ENCODE measurements at regions not wholly inside any gene's neighbourhood (a gene's known extent, or its start where the extent isn't known, plus 50 kb on each side); places are given as distances from the start of the nearest gene placed in this dataset.
A peak's percentile ranks its signal among the peaks of the same experiment; 100 is the strongest.

DNA sequence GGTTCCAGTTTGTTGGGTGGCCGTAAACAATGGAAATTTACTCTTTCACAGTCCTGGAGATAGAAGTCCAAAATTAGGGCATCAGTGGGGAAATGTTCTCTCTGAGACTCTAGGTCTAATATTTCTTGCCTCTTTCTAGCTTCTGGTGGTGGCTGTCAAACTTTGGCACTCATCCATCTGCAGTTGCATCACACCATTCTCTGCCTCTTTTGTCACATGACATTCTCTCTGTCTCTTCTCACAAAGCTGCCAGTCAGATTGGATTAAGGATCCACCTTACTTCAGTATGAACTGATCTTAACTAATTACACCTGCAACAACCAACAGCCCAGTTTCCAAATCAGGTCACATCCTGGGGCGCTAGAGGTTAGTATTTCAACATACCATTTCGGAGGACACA is 222.9 kb upstream of the FTMT start:
- Histone ChIP-seq H3K27me3 (no peaks in the 10 kb centered on the region), H3K4me3 (no peak overlapping the region), H3K36me3 (no peaks in the 10 kb centered on the region), H3K4me2 (no peak overlapping the region), H4K20me1 (ENCODE audit: low read depth) (no peaks in the 10 kb centered on the region), H3K4me1 (no peaks in the 10 kb centered on the region), H3K9ac (no peak overlapping the region), H2AFZ (replicated peaks) (no peak overlapping the region), H3K9me3 (ENCODE audit: low read depth) (no peaks in the 10 kb centered on the region), H3K79me2 (ENCODE audit: low read depth) (no peaks in the 10 kb centered on the region), H3K27ac (no peak overlapping the region), H3F3A (ENCODE audit: low read depth) (no peaks in the 10 kb centered on the region)
- TF ChIP-seq, protein P1, sequence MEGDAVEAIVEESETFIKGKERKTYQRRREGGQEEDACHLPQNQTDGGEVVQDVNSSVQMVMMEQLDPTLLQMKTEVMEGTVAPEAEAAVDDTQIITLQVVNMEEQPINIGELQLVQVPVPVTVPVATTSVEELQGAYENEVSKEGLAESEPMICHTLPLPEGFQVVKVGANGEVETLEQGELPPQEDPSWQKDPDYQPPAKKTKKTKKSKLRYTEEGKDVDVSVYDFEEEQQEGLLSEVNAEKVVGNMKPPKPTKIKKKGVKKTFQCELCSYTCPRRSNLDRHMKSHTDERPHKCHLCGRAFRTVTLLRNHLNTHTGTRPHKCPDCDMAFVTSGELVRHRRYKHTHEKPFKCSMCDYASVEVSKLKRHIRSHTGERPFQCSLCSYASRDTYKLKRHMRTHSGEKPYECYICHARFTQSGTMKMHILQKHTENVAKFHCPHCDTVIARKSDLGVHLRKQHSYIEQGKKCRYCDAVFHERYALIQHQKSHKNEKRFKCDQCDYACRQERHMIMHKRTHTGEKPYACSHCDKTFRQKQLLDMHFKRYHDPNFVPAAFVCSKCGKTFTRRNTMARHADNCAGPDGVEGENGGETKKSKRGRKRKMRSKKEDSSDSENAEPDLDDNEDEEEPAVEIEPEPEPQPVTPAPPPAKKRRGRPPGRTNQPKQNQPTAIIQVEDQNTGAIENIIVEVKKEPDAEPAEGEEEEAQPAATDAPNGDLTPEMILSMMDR (IDR thresholded peaks at IDR 0.05): no peak
- TF ChIP-seq EZH2 (IDR thresholded peaks at IDR 0.05): no peak
- TF ChIP-seq EZH2phosphoT487 (IDR thresholded peaks at IDR 0.05): no peak
- H3K27ac Mint-ChIP-seq: no peak overlapping the region
- H3K36me3 Mint-ChIP-seq: no peaks in the 10 kb centered on the region
- no peak for DNase-seq (ENCODE audit: low spot score)
- no peaks in the 10 kb centered on the region for H3K9me3 Mint-ChIP-seq
- H3K4me1 Mint-ChIP-seq: no peaks in the 10 kb centered on the region
- H3K27me3 Mint-ChIP-seq (ENCODE audit: insufficient read depth, low read depth): peaks cover 2% of the 10 kb centered on the region
- H3K4me3 Mint-ChIP-seq: no peak overlapping the region

DNA sequence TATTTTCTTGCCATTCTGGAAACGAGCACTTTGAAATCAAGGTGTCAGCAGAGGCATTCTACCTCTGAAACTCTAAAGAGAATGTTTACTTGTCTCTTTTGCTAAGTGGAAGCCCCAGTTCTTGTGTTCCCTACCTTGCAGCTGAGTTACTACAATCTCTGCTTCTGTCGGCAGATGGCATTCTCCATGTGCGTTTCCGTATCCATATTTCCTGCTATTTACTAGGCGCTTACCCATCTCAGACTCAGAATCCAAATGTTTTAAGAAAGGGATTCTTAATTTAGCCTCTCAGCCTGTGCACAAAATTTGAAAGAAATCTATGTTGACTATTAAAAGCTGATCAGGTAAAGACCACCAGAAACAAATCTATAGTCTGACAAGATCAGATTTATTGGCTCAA is 221.3 kb upstream of the FTMT start:
- Mint-ChIP-seq H3K36me3 (no peaks in the 10 kb centered on the region), H3K27me3 (ENCODE audit: insufficient read depth, low read depth) (peaks cover 2% of the 10 kb centered on the region), H3K4me1 (no peaks in the 10 kb centered on the region), H3K4me3 (no peak overlapping the region), H3K9me3 (no peaks in the 10 kb centered on the region), H3K27ac (no peak overlapping the region)
- Histone ChIP-seq H3K4me3 (no peak overlapping the region), H3K27me3 (no peaks in the 10 kb centered on the region), H3K4me2 (no peak overlapping the region), H3K9me3 (ENCODE audit: low read depth) (no peaks in the 10 kb centered on the region), H3K9ac (no peak overlapping the region), H3K79me2 (ENCODE audit: low read depth) (no peaks in the 10 kb centered on the region), H3K36me3 (no peaks in the 10 kb centered on the region), H4K20me1 (ENCODE audit: low read depth) (no peaks in the 10 kb centered on the region), H2AFZ (replicated peaks) (peak overlapping the region; percentile 52), H3K27ac (no peak overlapping the region), H3F3A (ENCODE audit: low read depth) (no peaks in the 10 kb centered on the region), H3K4me1 (no peaks in the 10 kb centered on the region)
- DNase-seq (ENCODE audit: low spot score): peak; percentile 8
- TF ChIP-seq, protein P1 (IDR thresholded peaks at IDR 0.05): peak; percentile 24
- TF ChIP-seq EZH2 (IDR thresholded peaks at IDR 0.05): no peak

DNA sequence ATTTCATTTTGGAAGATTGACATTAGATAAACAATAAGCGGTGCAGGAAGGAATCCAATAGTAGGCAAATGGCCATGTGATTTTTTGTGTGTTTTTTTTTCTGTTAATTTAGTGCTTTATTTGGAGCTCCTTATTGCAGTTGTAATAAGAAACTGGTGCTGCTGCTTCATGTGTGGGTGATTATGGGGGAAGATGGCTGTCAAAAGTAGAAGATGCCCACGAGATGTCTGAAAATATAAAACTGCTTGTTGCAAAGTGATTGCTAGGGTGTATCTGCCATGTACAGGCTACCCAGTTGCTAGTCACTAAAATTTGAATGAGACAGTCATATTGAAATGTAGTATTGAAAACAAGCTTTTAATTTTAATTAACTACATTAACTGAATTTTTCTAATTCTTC is 216.7 kb upstream of the FTMT start:
- Mint-ChIP-seq H3K36me3 (no peaks in the 10 kb centered on the region), H3K27me3 (ENCODE audit: insufficient read depth, low read depth) (peaks cover 4% of the 10 kb centered on the region), H3K27ac (no peak overlapping the region), H3K9me3 (no peaks in the 10 kb centered on the region), H3K4me1 (no peaks in the 10 kb centered on the region), H3K4me3 (no peak overlapping the region)
- no peaks in the 10 kb centered on the region for H3K27me3 ChIP-seq
- no peaks in the 10 kb centered on the region for H3F3A ChIP-seq (ENCODE audit: low read depth)
- no peaks in the 10 kb centered on the region for H4K20me1 ChIP-seq (ENCODE audit: low read depth)
- H3K79me2 ChIP-seq (ENCODE audit: low read depth): no peaks in the 10 kb centered on the region
- no peak overlapping the region for H3K4me2 ChIP-seq
- no peaks in the 10 kb centered on the region for H3K4me1 ChIP-seq
- H3K4me3 ChIP-seq: no peak overlapping the region
- TF ChIP-seq EZH2phosphoT487 (IDR thresholded peaks at IDR 0.05) (no peak), EZH2 (IDR thresholded peaks at IDR 0.05) (no peak)
- TF ChIP-seq, protein P1 (IDR thresholded peaks at IDR 0.05): no peak
- no peak overlapping the region for H2AFZ ChIP-seq (replicated peaks)
- no peaks in the 10 kb centered on the region for H3K36me3 ChIP-seq
- H3K9me3 ChIP-seq (ENCODE audit: low read depth): no peaks in the 10 kb centered on the region
- H3K9ac ChIP-seq: no peak overlapping the region
- no peak overlapping the region for H3K27ac ChIP-seq
- DNase-seq (ENCODE audit: low spot score): no peak

DNA sequence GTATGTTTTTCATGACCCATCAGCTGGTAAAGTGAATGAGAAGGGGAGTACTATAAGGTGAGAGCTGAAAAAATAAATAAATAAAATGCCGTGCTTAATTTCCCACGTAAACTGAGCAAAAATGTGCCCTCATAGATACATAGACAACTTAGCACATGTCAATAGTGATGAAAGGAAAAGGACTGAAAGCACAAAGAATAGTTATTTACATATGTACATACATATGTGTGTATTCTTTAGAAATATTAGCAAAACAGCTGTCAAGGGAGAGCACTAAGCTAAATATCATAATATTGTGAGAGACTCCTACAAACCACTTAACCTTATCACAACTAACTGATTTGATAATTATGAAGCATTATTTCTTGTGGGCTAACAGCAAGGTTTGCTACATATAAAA is 213.6 kb upstream of the FTMT start:
- Mint-ChIP-seq H3K27me3 (ENCODE audit: insufficient read depth, low read depth) (peaks cover 2% of the 10 kb centered on the region), H3K4me3 (no peak overlapping the region), H3K9me3 (no peaks in the 10 kb centered on the region), H3K27ac (no peak overlapping the region), H3K4me1 (no peaks in the 10 kb centered on the region), H3K36me3 (no peaks in the 10 kb centered on the region)
- H3K9me3 ChIP-seq (ENCODE audit: low read depth): no peaks in the 10 kb centered on the region
- H3K4me3 ChIP-seq: no peak overlapping the region
- no peak for DNase-seq (ENCODE audit: low spot score)
- H4K20me1 ChIP-seq (ENCODE audit: low read depth): no peaks in the 10 kb centered on the region
- H3K36me3 ChIP-seq: no peaks in the 10 kb centered on the region
- H3K27me3 ChIP-seq: no peaks in the 10 kb centered on the region
- no peak for TF ChIP-seq EZH2phosphoT487 (IDR thresholded peaks at IDR 0.05)
- TF ChIP-seq, protein P1 (IDR thresholded peaks at IDR 0.05): no peak
- TF ChIP-seq EZH2 (IDR thresholded peaks at IDR 0.05): no peak
- no peak overlapping the region for H3K4me2 ChIP-seq
- H3F3A ChIP-seq (ENCODE audit: low read depth): no peaks in the 10 kb centered on the region
- H3K79me2 ChIP-seq (ENCODE audit: low read depth): no peaks in the 10 kb centered on the region
- no peaks in the 10 kb centered on the region for H3K4me1 ChIP-seq
- no peak overlapping the region for H2AFZ ChIP-seq (replicated peaks)
- H3K27ac ChIP-seq: no peak overlapping the region
- no peak overlapping the region for H3K9ac ChIP-seq

All from neural progenitor cell (in vitro differentiated cells).